ENCODE measurements at regions not wholly inside any gene's neighbourhood (a gene's known extent, or its start where the extent isn't known, plus 50 kb on each side); places are given as distances from the start of the nearest gene placed in this dataset.

DNA sequence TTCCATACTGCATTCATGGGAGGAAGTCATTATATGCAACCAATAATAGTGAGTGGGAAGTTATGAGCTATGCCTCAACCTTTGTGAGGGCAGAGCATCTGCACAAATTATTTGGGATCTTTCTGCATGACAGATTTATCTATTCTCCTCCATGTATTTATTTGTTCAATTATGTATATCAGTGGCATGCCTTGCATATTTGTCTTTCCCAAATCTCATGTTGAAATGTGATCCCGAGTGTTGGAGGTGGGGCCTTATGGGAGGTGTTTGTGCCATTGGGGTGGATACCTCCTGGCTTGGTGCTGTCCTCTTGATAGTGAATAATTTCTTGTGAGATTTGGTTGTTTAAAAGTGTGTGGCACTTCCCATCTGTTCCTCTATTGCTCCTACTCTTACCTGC, 1246.0 kb upstream of the CITED2 start:
- POLR2A ChIA-PET (ENCODE audit: unreplicated experiment): no interaction called here
- Histone ChIP-seq H3K36me3 (ENCODE audit: low read depth) (no peaks in the 10 kb centered on the region; the same call in 1 of the 2 replicates), H2AFZ (no peak overlapping the region), H3K4me2 (no peak overlapping the region), H3K27me3 (ENCODE audit: insufficient read depth, low read depth) (no peaks in the 10 kb centered on the region), H3K4me3 (no peak overlapping the region), H3K9me2 (ENCODE audit: insufficient read depth) (peaks cover 6% of the 10 kb centered on the region; the same call in 1 of the 2 replicates), H3K79me2 (ENCODE audit: low read depth) (no peaks in the 10 kb centered on the region), H3K9me3 (ENCODE audit: insufficient read depth, low read depth) (no peaks in the 10 kb centered on the region), H3K4me1 (replicated peaks; ENCODE audit: insufficient read depth) (no peaks in the 10 kb centered on the region), H3F3A (ENCODE audit: insufficient read depth, low read depth) (no peaks in the 10 kb centered on the region), H3K27ac (no peak overlapping the region), H4K20me1 (ENCODE audit: insufficient read depth) (no peaks in the 10 kb centered on the region)
- intact Hi-C loops (cut with micrococcal nuclease; ENCODE audit: unreplicated experiment): no loop called here
- no peak for TF ChIP-seq EZH2 (IDR thresholded peaks at IDR 0.05; ENCODE audit: low read depth)
- TF ChIP-seq, protein P1, sequence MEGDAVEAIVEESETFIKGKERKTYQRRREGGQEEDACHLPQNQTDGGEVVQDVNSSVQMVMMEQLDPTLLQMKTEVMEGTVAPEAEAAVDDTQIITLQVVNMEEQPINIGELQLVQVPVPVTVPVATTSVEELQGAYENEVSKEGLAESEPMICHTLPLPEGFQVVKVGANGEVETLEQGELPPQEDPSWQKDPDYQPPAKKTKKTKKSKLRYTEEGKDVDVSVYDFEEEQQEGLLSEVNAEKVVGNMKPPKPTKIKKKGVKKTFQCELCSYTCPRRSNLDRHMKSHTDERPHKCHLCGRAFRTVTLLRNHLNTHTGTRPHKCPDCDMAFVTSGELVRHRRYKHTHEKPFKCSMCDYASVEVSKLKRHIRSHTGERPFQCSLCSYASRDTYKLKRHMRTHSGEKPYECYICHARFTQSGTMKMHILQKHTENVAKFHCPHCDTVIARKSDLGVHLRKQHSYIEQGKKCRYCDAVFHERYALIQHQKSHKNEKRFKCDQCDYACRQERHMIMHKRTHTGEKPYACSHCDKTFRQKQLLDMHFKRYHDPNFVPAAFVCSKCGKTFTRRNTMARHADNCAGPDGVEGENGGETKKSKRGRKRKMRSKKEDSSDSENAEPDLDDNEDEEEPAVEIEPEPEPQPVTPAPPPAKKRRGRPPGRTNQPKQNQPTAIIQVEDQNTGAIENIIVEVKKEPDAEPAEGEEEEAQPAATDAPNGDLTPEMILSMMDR (conservative IDR thresholded peaks at IDR 0.05): no peak
- no TSS peak for BruUV-seq (replicated peaks)
- no peak for DNase-seq
- CTCF ChIA-PET: interaction anchor here (0.6 kb wide), 1 partner anchor 142 kb away, joined by 3 read pairs; no protein-coding TSS in a partner anchor

DNA sequence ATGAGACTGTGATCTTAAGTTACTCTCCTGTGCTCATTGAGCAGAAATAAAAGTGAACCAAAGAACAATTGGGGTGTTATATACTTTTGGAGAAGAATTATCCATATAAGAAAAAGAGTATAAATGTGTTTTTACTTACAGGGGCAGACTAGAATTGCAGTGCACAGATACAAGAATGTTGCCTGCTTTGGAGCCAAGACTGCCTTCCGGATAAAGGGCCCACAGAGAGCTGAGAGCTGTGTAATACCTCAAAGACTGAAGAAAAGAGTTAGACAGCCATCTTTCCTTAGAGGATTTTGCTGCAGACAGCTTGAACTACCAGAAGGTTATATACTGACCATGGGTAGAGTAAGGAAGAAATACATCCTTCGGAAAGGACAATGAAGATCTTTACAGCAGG, 1235.5 kb upstream of the CITED2 start:
- ChIA-PET POLR2A (ENCODE audit: unreplicated experiment) (interaction anchor here (0.5 kb wide), 1 partner anchor 953 kb away, joined by 7 read pairs; no protein-coding TSS in a partner anchor), CTCF (no interaction called here)
- Histone ChIP-seq H3K9me2 (ENCODE audit: insufficient read depth) (no peaks in the 10 kb centered on the region), H3K9me3 (ENCODE audit: insufficient read depth, low read depth) (no peaks in the 10 kb centered on the region), H4K20me1 (ENCODE audit: insufficient read depth) (no peaks in the 10 kb centered on the region), H3K27ac (no peak overlapping the region), H3K4me3 (no peak overlapping the region), H3K27me3 (ENCODE audit: insufficient read depth, low read depth) (no peaks in the 10 kb centered on the region), H3F3A (ENCODE audit: insufficient read depth, low read depth) (no peaks in the 10 kb centered on the region), H3K4me1 (replicated peaks; ENCODE audit: insufficient read depth) (no peaks in the 10 kb centered on the region), H3K4me2 (no peak overlapping the region), H3K36me3 (ENCODE audit: low read depth) (no peaks in the 10 kb centered on the region), H2AFZ (no peak overlapping the region), H3K79me2 (ENCODE audit: low read depth) (no peaks in the 10 kb centered on the region)
- TF ChIP-seq, protein P1 (conservative IDR thresholded peaks at IDR 0.05): no peak
- no peak for TF ChIP-seq EZH2 (IDR thresholded peaks at IDR 0.05; ENCODE audit: low read depth)
- intact Hi-C loops (cut with micrococcal nuclease; ENCODE audit: unreplicated experiment): no loop called here
- no TSS peak for BruUV-seq (replicated peaks)
- no peak for DNase-seq

DNA sequence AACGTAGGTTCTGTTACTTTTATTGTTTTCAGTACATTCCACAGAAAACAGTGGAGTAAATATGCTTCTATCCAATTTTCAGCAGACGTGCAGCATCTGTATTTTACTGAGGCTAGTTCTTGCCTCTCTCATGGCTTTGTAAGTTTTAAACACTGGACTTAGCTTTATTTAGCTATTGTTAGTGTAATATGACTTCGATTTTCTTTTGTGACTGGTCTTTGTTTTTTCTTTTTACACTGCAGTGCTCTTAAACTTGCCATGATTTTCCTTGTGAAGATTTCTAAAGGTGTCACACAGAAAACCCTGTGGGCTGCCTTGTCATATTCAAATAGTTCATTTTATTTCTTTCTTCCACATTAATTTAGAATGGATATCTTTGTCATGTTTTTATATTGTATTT, 1234.9 kb upstream of the CITED2 start:
- no peak for TF ChIP-seq EZH2 (IDR thresholded peaks at IDR 0.05; ENCODE audit: low read depth)
- TF ChIP-seq, protein P1 (conservative IDR thresholded peaks at IDR 0.05): no peak
- no peak for DNase-seq
- Histone ChIP-seq H2AFZ (no peak overlapping the region), H3K27me3 (ENCODE audit: insufficient read depth, low read depth) (no peaks in the 10 kb centered on the region), H3K79me2 (ENCODE audit: low read depth) (no peaks in the 10 kb centered on the region), H3K4me1 (replicated peaks; ENCODE audit: insufficient read depth) (no peaks in the 10 kb centered on the region), H3K27ac (no peak overlapping the region), H3K4me3 (no peak overlapping the region), H3F3A (ENCODE audit: insufficient read depth, low read depth) (no peaks in the 10 kb centered on the region), H3K9me3 (ENCODE audit: insufficient read depth, low read depth) (no peaks in the 10 kb centered on the region), H3K36me3 (ENCODE audit: low read depth) (no peaks in the 10 kb centered on the region), H3K9me2 (ENCODE audit: insufficient read depth) (no peaks in the 10 kb centered on the region), H3K4me2 (no peak overlapping the region), H4K20me1 (ENCODE audit: insufficient read depth) (no peaks in the 10 kb centered on the region)
- no TSS peak for BruUV-seq (replicated peaks)
- ChIA-PET CTCF (no interaction called here), POLR2A (ENCODE audit: unreplicated experiment) (interaction anchor here (0.5 kb wide), 1 partner anchor 953 kb away, joined by 7 read pairs; no protein-coding TSS in a partner anchor)
- intact Hi-C loops (cut with micrococcal nuclease; ENCODE audit: unreplicated experiment): no loop called here

All from PC-9 (cell line).